ENCODE measurements at regions not wholly inside any gene's neighbourhood (a gene's known extent, or its start where the extent isn't known, plus 50 kb on each side); places are given as distances from the start of the nearest gene placed in this dataset.

DNA sequence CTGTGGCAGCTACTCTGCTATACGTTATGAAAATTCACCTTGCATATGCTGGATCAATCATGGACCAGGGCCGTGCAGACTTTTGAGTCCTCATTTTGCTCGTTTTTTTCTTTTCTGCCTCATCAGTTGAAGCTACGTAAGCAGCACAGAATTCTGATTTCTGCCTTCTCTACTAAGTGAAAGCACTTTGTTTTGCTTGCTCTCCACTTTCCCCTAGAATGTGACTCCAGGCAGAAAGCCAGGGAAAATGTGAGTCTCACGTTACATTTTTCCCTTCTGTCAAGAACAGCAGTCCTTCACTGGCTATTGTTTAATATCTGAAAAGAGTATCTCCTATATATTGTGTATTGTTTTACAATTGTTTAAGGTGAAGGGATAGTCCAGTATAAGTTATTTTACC, 1840.1 kb downstream of the PCDH7 start:
- DNase-seq (no peak), ATAC-seq (no peak)
- intact Hi-C loops (cut with DNase I) = no loop called here

DNA sequence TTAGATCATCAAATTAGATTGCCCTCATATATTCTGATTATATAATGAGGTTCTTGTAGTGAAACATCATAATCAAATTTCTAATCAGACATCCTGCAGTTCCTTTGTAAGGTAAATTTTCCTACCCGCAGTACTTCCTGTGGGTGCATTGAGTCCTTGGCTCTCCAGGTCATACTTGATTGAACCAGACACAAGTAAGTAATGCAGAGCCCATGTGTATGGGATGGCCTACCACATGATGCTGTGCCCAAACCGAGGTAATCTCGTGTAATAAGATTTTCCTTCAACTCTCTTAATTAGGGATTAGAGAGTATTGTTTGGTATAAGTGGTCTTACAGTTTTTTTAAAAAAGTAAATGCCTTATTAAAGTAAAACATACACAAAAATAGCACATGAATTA, 1841.8 kb downstream of the PCDH7 start:
- intact Hi-C loops (cut with DNase I) = no loop called here
- ATAC-seq = no peak
- no peak for DNase-seq

DNA sequence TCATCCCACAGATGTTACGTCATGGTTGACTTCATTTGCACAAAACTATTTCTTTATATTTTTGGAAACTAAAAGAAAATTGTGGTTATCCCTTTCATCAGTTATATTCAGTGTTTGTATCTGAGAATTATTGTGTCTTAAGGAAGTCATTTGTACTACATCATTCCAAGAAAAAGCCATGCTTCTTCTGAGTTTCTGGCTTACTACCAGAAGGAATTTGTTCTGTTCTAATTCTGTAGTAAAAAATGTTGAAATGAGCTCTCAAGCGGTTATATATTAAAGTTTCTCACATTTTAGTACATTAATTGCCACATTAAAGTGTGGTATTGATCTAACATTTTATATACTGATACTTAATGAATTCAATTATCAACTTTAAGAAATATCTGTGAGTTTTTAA, 1844.5 kb downstream of the PCDH7 start:
- intact Hi-C loops (cut with DNase I) = no loop called here
- DNase-seq (no peak), ATAC-seq (no peak)

DNA sequence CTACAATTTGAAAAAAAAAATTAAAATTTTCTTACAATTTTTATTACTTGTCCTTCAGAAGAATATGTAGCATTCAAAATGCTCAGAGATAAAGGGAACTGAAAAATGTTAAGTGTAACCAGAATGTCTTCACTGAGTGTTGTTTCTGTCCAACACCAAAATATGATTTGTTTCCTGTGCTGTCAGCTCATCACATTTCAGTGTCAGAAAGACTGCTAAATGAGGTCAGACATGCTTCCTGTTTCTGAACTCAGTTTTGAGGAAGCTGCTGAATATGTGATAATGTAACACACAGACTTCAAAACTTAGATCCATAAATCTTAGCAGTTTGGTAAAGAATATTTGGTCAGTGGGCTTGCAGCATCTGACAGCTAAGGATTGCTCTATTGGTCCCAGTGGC, 1849.7 kb downstream of the PCDH7 start:
- DNase-seq (no peak), ATAC-seq (no peak)
- intact Hi-C loops (cut with DNase I) = no loop called here

DNA sequence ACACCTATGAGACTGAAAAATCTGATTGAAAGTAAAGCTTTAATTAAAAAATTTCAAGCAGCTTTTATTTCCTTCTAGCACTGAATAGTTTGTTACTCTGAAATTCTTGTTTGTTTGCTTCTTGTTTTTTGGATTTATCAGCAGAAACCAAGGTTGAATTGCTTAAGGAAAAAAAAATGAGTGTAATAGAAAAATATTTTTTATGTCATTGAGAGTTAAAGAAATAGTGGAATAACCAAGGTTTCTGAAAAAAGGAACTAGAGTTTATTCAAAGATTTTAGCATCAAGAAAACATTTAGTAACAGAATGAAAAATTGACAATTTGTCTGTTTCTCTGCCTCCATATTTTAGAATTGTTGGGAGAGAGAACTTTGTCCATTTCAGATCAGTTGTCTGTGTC, 1852.2 kb downstream of the PCDH7 start:
- intact Hi-C loops (cut with DNase I) = no loop called here
- DNase-seq (no peak), ATAC-seq (no peak)

DNA sequence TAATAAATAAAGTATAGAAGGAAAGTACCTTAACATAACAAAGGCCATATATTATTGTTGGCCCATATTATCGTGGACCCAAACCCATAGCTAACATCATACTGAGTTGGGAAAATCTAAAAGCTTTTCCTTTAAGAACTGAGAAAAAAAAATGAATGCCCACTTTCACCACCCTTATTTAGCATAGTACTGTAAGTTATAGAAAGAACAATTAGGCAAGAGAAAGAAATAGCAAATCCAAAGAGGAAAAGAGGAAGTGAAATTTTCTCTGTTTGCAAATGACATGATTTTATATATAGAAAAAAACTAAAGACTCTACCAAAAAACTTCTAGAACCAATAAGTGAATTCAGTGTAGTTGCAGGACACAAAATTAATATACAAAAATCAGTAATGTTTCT, 1854.6 kb downstream of the PCDH7 start:
- intact Hi-C loops (cut with DNase I) = no loop called here
- no peak for ATAC-seq
- no peak for DNase-seq

DNA sequence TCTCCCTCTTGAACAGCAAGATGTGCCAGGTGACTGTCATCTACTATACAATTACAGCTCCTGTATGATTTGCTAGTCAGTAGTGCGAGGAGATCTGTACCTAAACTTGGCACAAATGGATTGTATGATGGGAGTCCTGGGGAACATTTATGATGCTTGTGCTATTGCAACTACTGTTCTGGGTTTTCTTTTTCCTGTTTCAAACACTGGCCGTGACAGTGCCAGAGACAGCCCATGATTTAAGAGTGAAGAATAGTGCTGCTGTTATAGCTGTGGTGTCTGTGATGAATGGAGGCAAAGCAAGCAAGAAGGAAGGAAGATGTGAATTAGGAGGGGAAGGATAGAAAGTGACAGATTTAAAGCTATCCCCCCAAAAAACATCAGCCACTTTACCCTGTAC, 1868.9 kb downstream of the PCDH7 start:
- DNase-seq (no peak), ATAC-seq (no peak)
- intact Hi-C loops (cut with DNase I) = no loop called here

DNA sequence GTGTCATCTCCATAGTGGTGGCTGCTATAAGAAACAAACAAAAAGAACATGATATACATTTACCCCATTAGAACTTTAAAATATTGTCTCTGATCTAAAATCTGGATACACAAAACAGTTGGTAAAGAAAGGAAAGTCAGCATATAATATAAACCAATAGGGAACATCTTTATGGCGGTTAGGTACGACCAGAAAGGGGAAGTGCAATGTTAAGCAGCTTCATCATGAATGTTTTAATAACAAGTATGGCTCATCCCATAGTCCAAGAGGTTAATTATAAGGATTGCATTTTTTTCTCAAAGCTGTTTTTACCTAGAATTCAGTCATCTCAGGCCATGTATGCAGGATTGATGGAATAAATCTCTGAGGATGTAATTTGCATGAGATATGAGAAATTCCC, 1869.7 kb downstream of the PCDH7 start:
- intact Hi-C loops (cut with DNase I) = no loop called here
- no peak for ATAC-seq
- DNase-seq = no peak

DNA sequence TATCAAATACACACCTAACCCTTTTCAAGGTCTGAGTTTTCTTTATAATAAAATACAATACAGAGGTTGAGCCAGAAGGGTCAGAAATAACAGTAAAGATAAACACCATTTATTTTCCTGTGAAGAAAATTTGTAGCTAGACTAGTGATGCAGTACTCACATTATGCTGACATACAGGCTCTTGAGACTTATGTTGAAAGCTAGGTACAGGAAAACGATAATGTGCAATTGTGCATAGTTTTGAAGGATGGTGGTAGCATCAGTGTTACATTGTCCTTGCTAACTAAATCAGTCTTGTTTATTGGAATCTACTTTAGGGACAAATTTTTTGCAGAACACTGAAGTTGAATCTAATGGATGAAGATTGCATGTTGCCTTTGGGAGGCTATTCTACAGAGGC, 1877.2 kb downstream of the PCDH7 start:
- DNase-seq (no peak), ATAC-seq (no peak)

DNA sequence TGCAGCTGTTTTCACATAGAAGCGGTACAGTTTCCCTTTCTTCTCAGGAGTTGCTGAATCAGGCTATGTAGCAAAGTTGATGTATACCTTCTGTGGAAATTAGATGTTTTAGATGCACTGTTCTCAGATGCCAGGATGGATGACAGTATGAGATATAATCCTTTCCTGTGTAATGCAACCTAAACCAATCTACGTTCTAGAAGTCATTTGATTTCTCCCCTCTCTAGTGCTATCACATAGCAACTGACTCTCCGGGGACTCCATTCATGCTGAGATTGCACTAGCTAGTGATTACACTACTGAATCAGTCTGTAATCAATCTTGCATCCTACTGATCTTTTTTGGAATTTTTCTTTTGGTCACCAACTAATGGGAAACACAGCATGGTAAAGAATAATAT, 1881.7 kb downstream of the PCDH7 start:
- no peak for DNase-seq
- intact Hi-C loops (cut with DNase I) = no loop called here
- ATAC-seq = no peak

More for the DNA sequence above, 1877.2 kb downstream of the PCDH7 start:
- intact Hi-C loops (cut with DNase I) = no loop called here

DNA sequence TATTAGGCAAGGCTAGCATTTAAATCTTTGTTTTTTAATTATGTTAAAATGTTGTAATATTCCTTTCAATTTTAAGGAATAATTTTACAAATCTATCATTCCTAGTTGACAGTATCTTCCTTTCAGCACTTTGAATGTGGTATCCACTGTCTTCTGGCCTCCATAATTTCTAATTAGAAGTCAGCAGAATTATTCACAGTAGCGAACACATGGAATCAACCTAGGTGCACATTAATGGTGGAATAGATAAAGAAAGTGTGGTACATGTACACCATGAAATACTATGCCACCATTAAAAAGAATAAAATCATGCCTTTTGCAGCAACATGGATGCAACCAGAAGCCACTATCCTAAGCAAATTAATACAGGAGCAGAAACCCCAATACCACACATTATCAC, 1887.8 kb downstream of the PCDH7 start:
- no peak for DNase-seq
- intact Hi-C loops (cut with DNase I) = no loop called here
- no peak for ATAC-seq

DNA sequence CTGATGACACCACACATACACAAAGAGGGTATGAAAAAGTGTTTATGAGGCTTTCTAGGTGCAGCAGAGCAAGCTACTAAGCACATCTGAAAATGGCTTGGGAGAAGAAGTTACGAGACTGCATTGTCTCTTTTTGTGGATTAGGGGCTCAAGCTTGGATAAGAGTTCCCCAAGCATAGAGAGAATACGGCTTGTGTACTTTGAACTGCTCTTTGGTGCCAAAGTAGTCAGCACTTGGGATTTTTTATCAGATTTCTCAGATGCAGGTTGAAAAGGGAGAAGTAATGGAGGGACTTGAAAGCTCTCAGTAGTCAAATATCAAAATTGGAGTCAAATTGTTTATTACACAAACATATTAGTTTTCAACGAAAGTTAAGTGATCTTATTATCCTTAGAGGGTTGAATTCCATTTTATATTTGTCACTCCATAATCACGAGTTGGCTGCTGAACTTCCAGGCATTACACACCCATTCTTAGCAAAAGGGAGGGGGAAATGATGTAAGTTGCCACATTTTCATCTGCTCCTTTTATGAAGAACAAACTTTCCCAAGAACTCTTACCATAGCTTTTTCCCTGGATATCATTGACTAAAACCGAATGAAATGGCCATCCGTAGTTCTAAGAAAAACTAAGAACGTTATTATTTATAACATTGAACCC, 1904.9 kb downstream of the PCDH7 start:
- intact Hi-C loops (cut with DNase I) = no loop called here
- DNase-seq (no peak), ATAC-seq (no peak)

DNA sequence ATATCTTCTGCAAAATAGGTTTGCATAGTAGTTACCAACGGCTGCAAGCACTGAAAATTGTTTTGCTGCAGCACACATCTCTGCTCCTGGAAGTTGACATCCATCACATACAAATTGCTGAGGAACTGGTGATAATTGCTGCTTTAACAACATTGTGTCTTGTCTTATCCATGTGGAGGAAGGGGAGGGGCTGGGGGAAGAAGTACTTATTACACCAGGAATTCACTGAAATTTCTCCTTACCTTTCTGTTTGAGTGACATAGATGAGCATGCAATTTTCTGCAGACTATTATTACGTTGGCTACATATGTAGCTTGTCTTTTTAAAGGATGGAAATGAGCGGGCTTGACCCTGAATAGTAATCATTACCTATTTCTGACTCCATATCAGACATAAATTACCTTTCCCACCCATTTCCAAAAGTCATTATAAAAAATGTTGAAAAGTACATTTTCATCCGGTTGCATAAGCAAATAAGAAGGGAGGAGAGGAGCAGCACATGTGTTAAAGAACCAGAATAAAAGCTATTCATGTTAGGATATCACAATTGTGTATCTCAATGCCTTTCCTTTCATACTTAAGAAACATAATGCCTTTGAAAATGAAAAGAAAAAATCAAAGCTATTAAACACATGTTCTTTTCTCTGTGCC, 1905.6 kb downstream of the PCDH7 start:
- DNase-seq (no peak), ATAC-seq (no peak)
- intact Hi-C loops (cut with DNase I) = no loop called here

DNA sequence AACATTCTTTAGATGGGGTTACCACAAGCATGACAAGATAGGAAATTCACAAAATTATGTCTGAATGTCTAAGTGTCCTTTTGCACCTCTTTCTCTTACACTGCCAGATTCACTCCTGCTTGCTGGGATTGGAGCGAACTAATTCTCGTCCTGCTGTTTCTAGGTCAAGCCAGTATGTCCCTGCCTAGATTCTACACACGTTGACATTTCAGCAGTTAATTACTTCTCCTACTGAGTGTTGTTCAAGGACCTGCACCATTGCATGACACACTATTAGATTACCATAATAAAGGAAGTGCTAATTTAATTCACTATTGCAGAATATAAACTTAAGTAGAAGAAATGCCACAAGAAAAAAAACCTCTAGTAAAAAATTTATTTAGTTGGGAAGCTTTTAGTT, 1911.7 kb downstream of the PCDH7 start:
- no peak for DNase-seq
- intact Hi-C loops (cut with DNase I) = no loop called here

DNA sequence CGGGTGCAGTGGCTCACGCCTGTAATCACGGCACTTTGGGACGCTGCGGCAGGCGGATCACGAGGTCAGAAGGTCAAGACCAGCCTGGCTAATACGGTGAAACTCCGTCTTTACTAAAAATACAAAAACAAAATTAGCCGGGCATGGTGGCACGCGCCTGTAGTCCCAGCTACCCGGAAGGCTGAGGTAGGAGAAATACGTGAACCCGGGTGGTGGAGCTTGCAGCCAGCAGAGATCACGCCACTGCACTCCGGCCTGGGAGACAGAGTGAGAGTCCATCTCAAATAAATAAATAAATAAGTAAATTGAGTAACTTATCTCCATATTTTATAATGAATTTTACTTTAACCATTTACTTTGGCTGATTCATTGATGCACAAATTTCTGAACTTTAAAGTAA, 1913.3 kb downstream of the PCDH7 start:
- no peak for DNase-seq
- intact Hi-C loops (cut with DNase I) = no loop called here
- no peak for ATAC-seq

More for the DNA sequence above, 1911.7 kb downstream of the PCDH7 start:
- ATAC-seq = no peak

DNA sequence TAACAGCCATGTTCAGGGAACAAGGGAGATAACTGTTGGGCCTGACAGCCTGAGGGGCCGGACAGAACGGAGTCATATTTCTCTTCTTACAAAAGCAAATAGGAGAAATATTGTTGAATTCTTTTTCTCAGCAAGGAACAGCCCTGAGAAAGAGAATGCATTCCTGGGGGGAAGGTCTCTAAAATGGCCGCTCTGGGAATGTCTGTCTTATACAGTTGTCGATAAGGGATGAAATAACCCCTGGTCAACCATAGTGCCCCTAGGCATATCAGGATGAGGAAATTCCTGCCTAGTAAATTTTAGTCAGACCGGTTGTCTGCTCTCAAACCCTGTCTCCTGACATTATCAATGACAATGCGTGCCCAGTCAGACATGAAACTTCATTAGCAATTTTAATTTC, 1925.5 kb downstream of the PCDH7 start:
- intact Hi-C loops (cut with DNase I) = no loop called here
- ATAC-seq = no peak
- DNase-seq = no peak

DNA sequence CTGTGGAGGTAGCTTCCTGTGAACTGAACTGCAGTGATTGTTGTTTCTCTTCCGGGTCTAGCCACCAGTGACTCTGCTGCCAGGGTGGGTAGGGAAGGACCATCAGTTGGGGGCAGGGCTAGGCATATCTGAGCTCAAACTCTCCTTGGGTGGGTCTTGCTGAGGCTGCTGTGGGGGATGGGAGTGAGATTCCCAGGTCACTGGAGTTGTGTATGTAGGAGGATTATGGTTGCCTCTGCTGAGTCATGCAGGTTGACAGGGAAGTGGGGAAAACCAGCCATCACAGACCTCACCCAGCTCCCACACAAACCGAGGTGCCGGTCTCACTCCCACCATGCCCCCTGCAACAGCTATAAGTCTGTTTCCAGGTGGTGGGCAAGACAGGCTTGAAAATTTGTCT, 1937.8 kb downstream of the PCDH7 start:
- intact Hi-C loops (cut with DNase I) = no loop called here
- ATAC-seq (no peak), DNase-seq (no peak)

DNA sequence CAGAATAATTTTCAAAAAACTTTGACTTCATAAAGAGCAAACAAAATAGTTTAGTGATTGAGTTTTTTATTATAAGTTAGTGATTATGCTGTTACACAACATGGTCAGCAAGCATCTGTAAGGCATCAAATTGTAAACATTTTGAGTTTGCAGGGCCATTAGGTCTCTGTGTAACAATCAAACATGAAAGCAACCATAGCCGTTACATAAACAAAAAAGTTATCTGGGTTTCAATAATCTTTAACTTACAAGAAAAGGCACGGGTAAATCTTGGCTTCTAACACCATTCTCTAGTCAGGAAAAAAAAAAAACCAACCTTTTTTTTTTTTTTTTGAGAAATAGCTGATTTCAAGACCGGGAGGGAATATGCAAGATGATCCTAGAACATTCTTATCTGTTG, 1941.1 kb downstream of the PCDH7 start:
- no peak for ATAC-seq
- no peak for DNase-seq
- intact Hi-C loops (cut with DNase I) = no loop called here

DNA sequence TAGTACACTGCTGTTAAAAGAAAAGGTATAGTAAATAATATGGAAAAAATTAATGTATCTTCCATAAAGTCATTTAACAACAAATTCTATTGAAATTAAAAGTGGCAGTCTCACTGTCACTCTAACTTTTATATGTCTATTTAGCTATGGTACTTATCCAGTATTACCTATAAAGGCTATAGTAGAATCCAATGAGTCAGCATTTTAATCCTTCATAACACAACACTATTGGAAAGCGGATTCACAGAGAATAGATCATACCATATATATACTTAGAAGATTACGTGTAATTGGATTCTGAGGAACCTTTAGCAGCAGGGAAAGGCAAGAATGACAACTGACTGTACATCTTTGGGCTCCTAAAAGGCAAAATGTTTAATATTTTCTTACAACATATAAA, 1942.6 kb downstream of the PCDH7 start:
- intact Hi-C loops (cut with DNase I) = no loop called here
- ATAC-seq (no peak), DNase-seq (no peak)

DNA sequence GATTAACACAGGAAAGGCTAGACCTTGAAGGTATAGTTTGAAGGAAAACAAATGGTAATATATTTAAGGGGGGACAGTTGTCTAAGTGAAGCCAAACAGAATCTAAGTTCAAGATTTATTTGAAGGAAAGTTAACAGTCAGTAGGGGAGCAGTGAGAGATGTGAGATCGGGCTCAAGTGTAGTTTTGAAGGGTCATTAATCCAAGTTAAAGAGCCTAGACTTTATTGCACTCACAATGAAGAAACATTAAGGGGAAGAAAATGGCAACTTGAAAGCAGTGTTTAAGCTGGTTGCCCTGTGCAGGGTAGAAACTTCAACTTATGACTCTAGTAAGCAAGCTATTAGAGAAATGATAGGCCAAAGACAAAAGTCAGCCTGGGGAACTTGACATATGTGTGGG, 1952.2 kb downstream of the PCDH7 start:
- ATAC-seq (no peak), DNase-seq (no peak)
- intact Hi-C loops (cut with DNase I) = no loop called here

DNA sequence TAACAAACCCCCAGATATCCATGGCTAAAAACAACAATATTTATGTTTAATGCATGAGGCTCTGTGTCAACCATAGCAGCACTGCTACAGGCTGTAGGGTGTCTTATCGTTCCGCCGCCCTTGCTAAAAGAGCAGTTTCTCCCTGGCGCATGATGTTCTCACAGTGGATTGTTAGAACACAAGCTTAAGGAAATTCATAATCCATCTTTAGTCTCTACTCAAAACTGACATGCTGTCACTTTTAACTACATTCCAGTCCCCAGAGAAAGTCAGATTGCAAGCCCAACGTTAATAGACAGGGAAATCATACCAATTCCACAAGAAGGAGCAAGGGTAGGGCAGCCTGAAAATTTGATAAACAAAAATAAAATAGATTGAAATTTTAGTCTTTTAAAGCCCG, 1960.8 kb downstream of the PCDH7 start:
- intact Hi-C loops (cut with DNase I) = no loop called here
- ATAC-seq = no peak
- no peak for DNase-seq

DNA sequence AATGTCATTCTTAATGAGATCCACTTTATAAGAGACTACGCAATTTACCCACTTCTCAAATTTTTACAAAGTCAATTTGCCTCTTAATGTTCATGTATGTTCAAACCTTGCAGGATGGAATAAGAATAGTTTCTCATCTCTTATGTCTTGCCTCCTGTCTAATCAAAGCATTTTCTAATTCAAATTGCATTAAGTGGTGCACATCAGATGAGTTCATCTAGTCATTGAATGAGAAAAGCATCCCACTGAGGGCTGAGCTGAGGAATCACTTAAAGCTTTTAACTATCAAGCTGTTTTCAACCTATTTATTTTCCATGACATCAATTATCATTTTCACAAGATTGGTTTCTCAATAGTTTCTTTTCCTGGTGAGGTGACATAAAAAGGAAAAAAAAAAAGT, 1964.0 kb downstream of the PCDH7 start:
- DNase-seq (no peak), ATAC-seq (no peak)
- intact Hi-C loops (cut with DNase I) = no loop called here

Measured in left cardiac atrium (tissue), 4 donors.